ENCODE measurements at regions not wholly inside any gene's neighbourhood (a gene's known extent, or its start where the extent isn't known, plus 50 kb on each side); places are given as distances from the start of the nearest gene placed in this dataset.

DNA sequence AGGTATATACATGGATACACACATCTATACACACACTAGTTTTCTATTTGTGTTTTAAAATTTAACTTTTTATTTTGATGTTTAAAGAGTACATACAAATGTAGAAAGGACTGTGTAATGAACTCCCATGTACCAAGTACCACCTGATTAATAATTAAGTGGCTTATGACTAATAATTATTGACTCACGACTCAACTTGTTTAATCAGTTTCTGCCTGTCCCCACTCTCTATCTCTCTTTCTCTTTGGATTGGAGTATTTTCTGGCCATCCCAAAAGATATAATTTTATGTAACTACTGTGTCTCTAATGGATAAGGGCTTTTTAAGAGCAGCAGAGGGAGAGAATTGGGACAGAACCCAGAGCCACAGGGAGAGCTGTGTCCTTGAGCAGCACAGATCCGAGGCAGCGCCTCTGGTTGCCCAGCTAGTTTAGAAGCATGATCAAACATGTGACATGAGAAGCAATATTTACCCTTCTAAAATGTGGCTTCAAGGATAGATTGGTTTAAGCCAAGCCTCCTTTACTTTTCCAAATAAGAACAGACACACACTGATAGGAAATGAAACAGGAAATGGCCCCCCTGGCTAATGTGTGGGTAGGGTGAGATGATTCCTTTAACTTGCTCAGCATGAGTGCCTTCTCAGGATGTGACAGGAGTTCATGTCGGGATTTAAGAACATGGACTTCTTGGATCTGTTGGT lies 81.0 kb downstream of the ERMARD start:
- peaks cover 0 to 6% (median 0%) of the 10 kb centered on the region in 4 donors for H3K4me1 ChIP-seq
- H3K27me3 ChIP-seq = peaks cover 0 to 18% (median 0%) of the 10 kb centered on the region in 3 donors
- H3K27ac ChIP-seq = no peak overlapping the region
- no peaks in the 10 kb centered on the region for H3K9me3 ChIP-seq
- no peak overlapping the region for H3K4me3 ChIP-seq
- intact Hi-C loops (cut with DNase I) = loop anchor here (5.0 kb wide), 1 partner anchor 695 kb away; no protein-coding TSS in a partner anchor
- DNase-seq = no peak
- WGBS, 2 donors = 45 to 65% methylated on average over 4 of the region's 4 CpGs
- TF ChIP-seq, protein P1, sequence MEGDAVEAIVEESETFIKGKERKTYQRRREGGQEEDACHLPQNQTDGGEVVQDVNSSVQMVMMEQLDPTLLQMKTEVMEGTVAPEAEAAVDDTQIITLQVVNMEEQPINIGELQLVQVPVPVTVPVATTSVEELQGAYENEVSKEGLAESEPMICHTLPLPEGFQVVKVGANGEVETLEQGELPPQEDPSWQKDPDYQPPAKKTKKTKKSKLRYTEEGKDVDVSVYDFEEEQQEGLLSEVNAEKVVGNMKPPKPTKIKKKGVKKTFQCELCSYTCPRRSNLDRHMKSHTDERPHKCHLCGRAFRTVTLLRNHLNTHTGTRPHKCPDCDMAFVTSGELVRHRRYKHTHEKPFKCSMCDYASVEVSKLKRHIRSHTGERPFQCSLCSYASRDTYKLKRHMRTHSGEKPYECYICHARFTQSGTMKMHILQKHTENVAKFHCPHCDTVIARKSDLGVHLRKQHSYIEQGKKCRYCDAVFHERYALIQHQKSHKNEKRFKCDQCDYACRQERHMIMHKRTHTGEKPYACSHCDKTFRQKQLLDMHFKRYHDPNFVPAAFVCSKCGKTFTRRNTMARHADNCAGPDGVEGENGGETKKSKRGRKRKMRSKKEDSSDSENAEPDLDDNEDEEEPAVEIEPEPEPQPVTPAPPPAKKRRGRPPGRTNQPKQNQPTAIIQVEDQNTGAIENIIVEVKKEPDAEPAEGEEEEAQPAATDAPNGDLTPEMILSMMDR (IDR thresholded peaks at IDR 0.05) = no peak
- TF ChIP-seq EP300 (IDR thresholded peaks at IDR 0.05) (no peak), POLR2A (IDR thresholded peaks at IDR 0.05) (no peak), POLR2AphosphoS5 (IDR thresholded peaks at IDR 0.05) (no peak)
- no peaks in the 10 kb centered on the region for H3K36me3 ChIP-seq

DNA sequence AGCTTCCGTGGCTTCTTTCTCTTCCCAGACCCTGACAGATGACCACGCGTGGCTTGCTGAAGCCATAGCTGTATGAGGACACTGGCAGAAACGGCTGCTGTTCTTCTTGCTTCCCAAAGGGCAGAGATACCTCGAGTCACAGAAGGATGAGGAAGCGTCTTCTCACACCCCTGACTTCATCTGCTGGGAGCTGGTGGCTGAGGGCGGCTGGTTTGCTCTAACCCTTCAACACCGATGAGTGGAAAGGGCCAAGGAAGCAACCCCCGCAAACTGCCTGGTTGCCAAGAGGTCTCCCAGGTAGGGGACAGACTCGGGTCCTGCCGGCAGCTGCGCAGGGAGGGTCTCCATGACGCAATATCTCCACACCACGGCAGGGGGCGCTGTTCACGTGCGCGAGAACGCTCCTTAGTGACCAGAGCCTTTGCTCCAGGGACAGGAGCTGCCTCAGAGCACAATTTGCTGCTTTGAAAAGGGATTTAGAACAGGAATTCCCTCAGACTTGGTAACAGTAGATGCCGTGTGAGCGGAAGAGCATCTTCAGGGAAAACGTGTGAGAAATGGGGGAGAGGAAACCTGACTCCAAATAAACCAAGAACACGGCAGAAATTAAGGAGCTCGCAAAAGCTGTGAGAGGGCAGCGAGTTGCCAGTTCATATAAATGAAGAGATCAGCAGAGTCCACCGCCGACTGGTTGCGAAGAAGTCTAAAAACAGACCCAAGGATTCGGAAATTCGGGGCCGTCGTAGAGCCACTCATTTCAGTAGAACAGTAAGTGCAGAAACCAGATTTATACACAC lies 80.2 kb downstream of the ERMARD start:
- TF ChIP-seq, protein P1 (IDR thresholded peaks at IDR 0.05) = peak; percentile 76 to 92 (median 84)
- no peak for TF ChIP-seq EP300 (IDR thresholded peaks at IDR 0.05)
- peaks cover 0 to 18% (median 0%) of the 10 kb centered on the region in 3 donors for H3K27me3 ChIP-seq
- H3K4me1 ChIP-seq = peaks cover 0 to 6% (median 0%) of the 10 kb centered on the region in 4 donors
- peak; percentile 83 for DNase-seq
- no peak overlapping the region for H3K4me3 ChIP-seq
- no peaks in the 10 kb centered on the region for H3K36me3 ChIP-seq
- intact Hi-C loops (cut with DNase I) = loop anchor here (2.0 to 5.0 kb wide), 2 partner anchors 457 to 696 kb away; no protein-coding TSS in a partner anchor
- H3K27ac ChIP-seq = no peak overlapping the region
- H3K9me3 ChIP-seq = no peaks in the 10 kb centered on the region
- 34% methylated on average over 32 of the region's 32 CpGs for WGBS, 2 donors
